Vagina (tissue), 2 donors: ENCODE measurements at regions not wholly inside any gene's neighbourhood (a gene's known extent, or its start where the extent isn't known, plus 50 kb on each side); places are given as distances from the start of the nearest gene placed in this dataset.

ENCODE experiments used
- DNase-seq, 2 donors: peaks; one replicate each; pipeline ENCODE4 v3.0.0-alpha.2; 2017; ENCODE audit errors: extremely low spot score in 2 of 2
- H3K27ac ChIP-seq: fragments of 200-600 bp; sonication (generic); one replicate; pipeline ENCODE4 v1.5.1; 2019
- H3K27me3 ChIP-seq: fragments of 200-600 bp; sonication (generic); one replicate; pipeline ENCODE4 v1.5.1; 2019
- H3K36me3 ChIP-seq, 2 donors: fragments of 200-600 bp; sonication (generic); one replicate each; pipeline ENCODE4 v1.5.1; 2017 to 2019
- H3K4me1 ChIP-seq: fragments of 200-600 bp; sonication (generic); one replicate; pipeline ENCODE4 v1.5.1; 2019
- H3K4me3 ChIP-seq, 2 donors: fragments of 200-600 bp; sonication (generic); 1 replicate in 1 of 2; 2 replicates in 1 of 2; pipeline ENCODE4 v1.5.1; 2016 to 2019
- H3K9me3 ChIP-seq: fragments of 200-600 bp; sonication (generic); one replicate; pipeline ENCODE4 v1.5.1; 2019
- CTCF ChIP-seq, 3 experiments: fragments of 450-650 bp in 2 of 3; fragments of 200-600 bp in 1 of 3; sonication (generic) in 1 of 3; IDR thresholded peaks; one replicate each; pipeline ENCODE4 v1.5.1; 2017 to 2019; ENCODE audit warnings: antibody characterized with exemption in 3 of 3, mild to moderate bottlenecking in 2 of 3, moderate library complexity in 2 of 3
- POLR2A ChIP-seq, 2 donors: fragments of 450-650 bp; IDR thresholded peaks; one replicate each; pipeline ENCODE4 v1.6.1; 2017; ENCODE audit warnings: antibody characterized with exemption in 2 of 2, mild to moderate bottlenecking in 2 of 2, moderate library complexity in 2 of 2
- POLR2AphosphoS5 ChIP-seq, 2 donors: sonication (generic); formaldehyde crosslinking; IDR thresholded peaks; one replicate each; pipeline ENCODE4 v1.9.0; 2017; ENCODE audit warnings: antibody characterized with exemption in 2 of 2, mild to moderate bottlenecking in 2 of 2, low read depth in 1 of 2; ENCODE audit not compliant: insufficient read depth in 1 of 2
- intact Hi-C: fragments of 100-400 bp; cut with DNase I; formaldehyde crosslinking; loops from one replicate; pipeline ENCODE4 v1.15.1; 2023

- Histone ChIP-seq H3K27ac (no peak overlapping the region), H3K4me3 (no peak overlapping the region), H3K9me3 (no peaks in the 10 kb centered on the region), H3K4me1 (no peaks in the 10 kb centered on the region), H3K36me3 (no peaks in the 10 kb centered on the region), H3K27me3 (no peaks in the 10 kb centered on the region)
- intact Hi-C loops: no loop called here
- no peak for DNase-seq
- no peak for TF ChIP-seq CTCF (IDR thresholded peaks at IDR 0.05)
- TF ChIP-seq POLR2A (IDR thresholded peaks at IDR 0.05): no peak
Observed at GRCh38 chr13:22050951-22051563, 380.2 kb downstream of the FGF9 start.

- DNase-seq: no peak
- Histone ChIP-seq H3K27ac (no peak overlapping the region), H3K9me3 (no peaks in the 10 kb centered on the region)
Observed at GRCh38 chr13:22053053-22053452, 382.2 kb downstream of the FGF9 start.

GRCh38 chr13:22055259-22055658 is 384.4 kb downstream of the FGF9 start:
- no peaks in the 10 kb centered on the region for H3K9me3 ChIP-seq
- H3K27ac ChIP-seq: no peak overlapping the region
- H3K27me3 ChIP-seq: no peaks in the 10 kb centered on the region
- no peak overlapping the region for H3K4me3 ChIP-seq
- H3K36me3 ChIP-seq: no peaks in the 10 kb centered on the region
- DNase-seq: no peak
- intact Hi-C loops: no loop called here
- TF ChIP-seq POLR2A (IDR thresholded peaks at IDR 0.05) (no peak), CTCF (IDR thresholded peaks at IDR 0.05) (no peak), POLR2AphosphoS5 (IDR thresholded peaks at IDR 0.05; ENCODE audit: insufficient read depth in 1 of 2, low read depth in 1 of 2) (no peak)
- H3K4me1 ChIP-seq: no peaks in the 10 kb centered on the region

More at GRCh38 chr13:22053053-22053452, 382.2 kb downstream of the FGF9 start:
- Histone ChIP-seq H3K27me3 (no peaks in the 10 kb centered on the region), H3K36me3 (no peaks in the 10 kb centered on the region), H3K4me1 (no peaks in the 10 kb centered on the region), H3K4me3 (no peak overlapping the region)
- TF ChIP-seq POLR2A (IDR thresholded peaks at IDR 0.05): no peak
- intact Hi-C loops: no loop called here

- DNase-seq: no peak
- H3K27me3 ChIP-seq: no peaks in the 10 kb centered on the region
- no peaks in the 10 kb centered on the region for H3K36me3 ChIP-seq
- H3K27ac ChIP-seq: no peak overlapping the region
- intact Hi-C loops: no loop called here
- no peak for TF ChIP-seq CTCF (IDR thresholded peaks at IDR 0.05)
- no peak for TF ChIP-seq POLR2A (IDR thresholded peaks at IDR 0.05)
- TF ChIP-seq POLR2AphosphoS5 (IDR thresholded peaks at IDR 0.05; ENCODE audit: insufficient read depth in 1 of 2, low read depth in 1 of 2): no peak
- no peaks in the 10 kb centered on the region for H3K9me3 ChIP-seq
- no peaks in the 10 kb centered on the region for H3K4me1 ChIP-seq
- no peak overlapping the region for H3K4me3 ChIP-seq
Observed at GRCh38 chr13:22060187-22060586, 389.3 kb downstream of the FGF9 start.

GRCh38 chr13:22061371-22061805 is 390.5 kb downstream of the FGF9 start:
- no peak overlapping the region for H3K4me3 ChIP-seq
- intact Hi-C loops: no loop called here
- DNase-seq: no peak
- H3K9me3 ChIP-seq: no peaks in the 10 kb centered on the region
- no peak overlapping the region for H3K27ac ChIP-seq
- TF ChIP-seq POLR2AphosphoS5 (IDR thresholded peaks at IDR 0.05; ENCODE audit: insufficient read depth in 1 of 2, low read depth in 1 of 2) (no peak), CTCF (IDR thresholded peaks at IDR 0.05) (no peak), POLR2A (IDR thresholded peaks at IDR 0.05) (no peak)
- no peaks in the 10 kb centered on the region for H3K36me3 ChIP-seq
- H3K4me1 ChIP-seq: no peaks in the 10 kb centered on the region
- H3K27me3 ChIP-seq: no peaks in the 10 kb centered on the region
